GM19324 (cell line): ENCODE measurements at regions not wholly inside any gene's neighbourhood (a gene's known extent, or its start where the extent isn't known, plus 50 kb on each side); places are given as distances from the start of the nearest gene placed in this dataset.

ENCODE experiments used
- ATAC-seq: cut with Tn5 transposase; IDR thresholded peaks from one replicate; pipeline ENCODE4 v1.9.1; 2021; ENCODE audit warnings: mild to moderate bottlenecking, moderate library complexity; ENCODE audit not compliant: unreplicated experiment, low FRiP score

DNA sequence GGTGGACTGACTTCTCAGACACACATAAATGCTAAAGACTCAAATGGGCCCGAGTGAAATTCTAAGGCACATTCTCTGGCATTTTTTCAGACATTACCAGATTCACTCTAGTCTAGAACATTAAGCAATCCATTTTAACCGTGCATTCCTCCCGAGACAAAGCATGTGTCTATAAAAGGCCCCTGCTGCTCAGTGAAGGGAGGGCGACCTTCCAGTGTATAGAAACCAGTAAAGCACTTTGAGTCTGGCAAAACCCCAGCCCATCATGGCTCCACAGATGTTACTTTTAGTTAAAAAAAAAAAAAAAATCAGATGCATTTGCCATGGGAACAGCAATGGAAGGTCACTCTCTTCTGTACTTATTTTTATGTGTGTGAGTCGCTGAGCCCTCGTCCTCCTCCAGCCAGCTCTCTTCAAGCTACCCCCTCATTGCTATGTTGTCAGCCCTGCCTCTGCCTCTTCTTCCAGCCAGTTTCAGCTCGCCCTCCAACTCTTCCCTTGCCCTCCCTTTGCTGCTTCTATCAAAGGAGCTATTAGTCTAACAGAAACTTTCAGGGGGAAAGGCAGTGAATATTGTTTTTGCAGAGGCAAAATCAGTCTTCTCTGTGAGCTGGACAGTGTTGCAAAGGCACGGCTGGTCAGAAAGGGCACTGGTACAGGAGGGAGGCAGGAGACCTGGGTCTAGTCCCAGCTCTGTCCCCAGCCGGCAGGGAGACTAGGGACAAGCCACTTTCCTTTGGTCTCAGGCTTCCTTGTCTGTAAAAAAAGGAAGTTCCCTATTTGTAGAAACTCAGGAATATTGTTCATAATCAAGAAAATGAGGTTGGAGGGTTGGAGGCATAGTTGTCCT is 644.2 kb downstream of the ZNF674 start:
- no peak for ATAC-seq

DNA sequence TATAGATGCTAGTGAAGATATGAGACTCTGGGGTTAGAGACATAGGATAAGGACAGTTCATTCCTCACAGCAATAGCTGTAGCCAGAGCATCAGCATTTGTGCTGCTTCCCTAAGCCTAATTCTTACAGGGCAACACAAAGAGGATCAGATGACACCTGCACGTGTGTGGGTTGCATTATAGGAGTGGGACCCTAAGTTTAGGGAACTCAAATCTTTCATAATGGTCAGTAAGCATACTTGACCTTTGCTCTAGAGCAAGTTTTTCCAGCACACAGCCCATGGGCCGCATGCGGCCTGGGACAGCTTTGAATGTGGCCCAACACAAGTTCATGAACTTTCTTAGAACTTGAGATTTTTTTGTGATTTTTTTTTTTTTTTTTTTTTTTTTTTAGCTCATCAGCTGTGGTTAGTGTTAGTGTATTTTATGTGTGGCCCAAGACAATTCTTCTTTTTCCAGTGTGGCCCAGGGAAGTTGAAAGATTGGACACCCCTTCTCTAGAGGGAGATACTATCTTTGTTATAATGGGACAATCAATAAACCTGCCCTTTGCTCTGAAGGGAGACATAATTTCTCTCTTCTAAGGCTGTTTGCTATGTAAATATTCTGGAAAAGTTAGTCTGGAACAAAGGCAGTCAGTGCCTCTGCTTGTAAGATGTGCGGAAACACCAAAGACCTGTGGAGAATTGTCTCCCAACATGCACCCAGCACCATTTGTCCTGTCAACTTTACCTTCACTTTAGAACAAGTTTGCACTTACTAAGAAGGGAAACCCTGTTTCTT is 650.2 kb downstream of the ZNF674 start:
- no peak for ATAC-seq

DNA sequence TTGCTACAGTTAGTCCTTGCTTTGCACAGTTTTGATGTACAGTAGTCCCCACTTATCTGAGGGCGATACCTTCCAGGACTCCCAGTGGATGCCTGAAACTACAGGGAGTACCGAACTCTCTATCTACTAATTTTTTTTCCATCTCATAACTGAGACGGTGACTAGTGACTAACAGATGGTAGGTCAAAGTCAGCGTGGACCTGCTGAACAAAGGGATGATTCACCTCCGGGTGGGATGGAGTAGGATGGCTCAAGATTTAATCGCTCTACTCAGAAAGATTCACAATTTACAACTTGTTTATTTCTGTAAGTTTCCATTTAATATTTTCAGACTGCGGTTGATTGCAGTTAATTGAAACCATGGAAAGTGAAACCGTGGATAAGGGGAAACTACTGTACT is 655.8 kb downstream of the ZNF674 start:
- ATAC-seq = no peak

DNA sequence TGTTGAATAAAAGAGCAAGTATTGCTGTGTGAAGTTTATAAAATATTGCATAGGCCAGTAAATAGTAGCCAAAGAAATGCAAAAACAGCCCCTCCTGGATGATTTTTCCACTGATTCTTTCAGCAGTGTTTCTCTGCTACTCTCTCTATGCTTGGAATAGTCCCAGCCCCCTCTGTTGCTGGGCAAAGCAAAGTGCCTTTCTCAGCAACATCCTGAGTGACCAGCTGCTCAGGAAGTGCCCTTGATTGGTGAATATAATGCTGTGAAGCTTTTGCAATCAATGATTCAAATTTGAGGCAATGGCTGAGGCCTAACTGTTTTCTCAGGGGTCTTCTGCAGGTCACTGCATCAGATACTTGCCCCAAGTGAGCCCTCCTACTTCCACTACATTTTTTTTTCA is 656.7 kb downstream of the ZNF674 start:
- no peak for ATAC-seq

DNA sequence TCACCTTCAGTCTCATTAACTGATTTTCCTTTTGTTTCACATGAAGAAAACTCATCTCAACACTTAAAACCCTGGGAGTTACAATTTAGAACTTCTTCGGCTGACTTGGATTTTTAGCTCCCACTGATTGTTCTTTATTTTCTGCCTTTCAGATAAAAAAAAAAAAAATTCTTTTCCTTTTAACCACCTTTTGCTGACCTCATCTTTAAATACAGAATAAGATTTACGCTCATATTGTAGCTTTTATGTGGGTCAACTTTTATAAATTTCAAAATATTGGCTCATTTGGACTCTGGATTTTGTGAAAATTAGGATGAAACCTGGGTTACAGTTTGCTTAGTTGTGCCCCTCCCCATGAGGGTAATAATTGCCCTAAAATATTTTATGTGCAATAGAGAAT is 659.3 kb downstream of the ZNF674 start:
- no peak for ATAC-seq

DNA sequence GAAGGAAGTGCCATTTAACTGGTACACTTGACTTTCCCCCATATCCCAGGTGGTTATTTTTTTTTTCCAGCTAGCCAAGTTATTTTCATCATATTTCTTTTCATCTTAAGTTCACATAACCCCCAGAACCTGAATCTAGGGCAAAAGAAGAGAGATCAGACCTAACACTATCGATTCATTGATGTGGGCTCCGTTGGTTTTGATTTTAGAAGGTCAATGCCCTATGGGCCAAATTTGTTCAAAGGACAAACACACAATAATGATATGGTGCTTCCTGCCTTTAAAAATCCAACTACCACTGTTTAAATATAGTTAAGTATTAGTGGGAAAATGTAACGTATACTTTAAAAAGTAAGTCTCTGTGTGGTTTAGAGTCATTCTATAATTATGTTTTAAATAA is 665.7 kb downstream of the ZNF674 start:
- no peak for ATAC-seq

DNA sequence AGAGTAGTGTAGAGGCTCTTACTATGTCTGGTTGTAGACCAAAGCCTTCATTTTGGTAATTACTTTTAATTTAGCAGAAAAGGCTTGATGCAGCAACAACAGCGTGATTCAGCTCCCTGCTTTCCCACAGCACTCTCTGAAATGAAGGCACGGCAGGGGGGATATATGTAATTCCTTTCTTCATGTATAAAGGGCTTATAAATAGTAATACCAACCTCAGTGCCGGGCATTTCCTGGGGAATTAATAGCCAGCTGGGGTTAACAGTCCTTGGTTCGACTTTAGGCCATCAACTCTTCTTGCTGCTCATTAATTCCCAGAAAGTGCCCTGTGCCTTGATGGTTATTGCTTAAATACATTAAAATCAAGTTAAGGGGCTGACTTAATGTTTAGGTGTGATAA is 669.0 kb downstream of the ZNF674 start:
- ATAC-seq = no peak

DNA sequence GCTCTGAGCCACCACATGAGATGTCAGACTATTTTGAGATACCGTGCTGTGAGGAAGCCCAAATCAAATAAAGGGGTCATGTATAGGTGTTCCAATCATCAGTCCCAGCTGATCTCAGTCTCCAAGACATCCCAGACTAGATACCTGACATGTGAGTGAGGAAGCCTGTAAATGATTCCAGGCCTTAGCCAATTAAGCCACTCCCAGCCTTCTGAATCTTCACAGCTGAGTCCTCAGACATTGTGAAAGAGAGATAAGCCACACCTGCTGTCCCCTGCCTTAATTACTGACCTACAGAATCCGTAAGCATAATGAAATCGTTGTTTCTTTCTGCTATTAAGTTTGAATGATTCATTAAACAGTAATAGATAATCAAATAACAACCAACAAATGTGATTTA is 671.4 kb downstream of the ZNF674 start:
- no peak for ATAC-seq

DNA sequence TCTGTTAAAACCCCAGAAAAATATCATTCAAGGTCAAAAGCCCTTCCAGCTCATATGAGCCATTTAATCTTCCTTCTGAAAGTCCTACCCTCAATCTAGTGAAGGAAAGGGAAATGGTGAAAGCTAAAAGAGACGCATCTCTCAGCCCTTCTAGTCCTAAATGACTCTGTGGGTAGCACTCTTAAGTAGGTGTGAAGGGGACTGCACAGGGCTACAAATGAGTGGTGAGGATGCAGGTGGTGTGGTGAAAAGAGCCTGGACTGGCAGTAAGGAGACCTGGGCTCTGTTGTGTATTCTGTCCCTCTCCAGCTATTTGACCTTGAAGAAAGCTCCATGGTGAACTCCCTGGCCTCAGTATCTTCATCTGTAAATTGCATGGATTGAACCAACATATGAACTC is 671.8 kb upstream of the DIPK2B start:
- ATAC-seq = no peak

DNA sequence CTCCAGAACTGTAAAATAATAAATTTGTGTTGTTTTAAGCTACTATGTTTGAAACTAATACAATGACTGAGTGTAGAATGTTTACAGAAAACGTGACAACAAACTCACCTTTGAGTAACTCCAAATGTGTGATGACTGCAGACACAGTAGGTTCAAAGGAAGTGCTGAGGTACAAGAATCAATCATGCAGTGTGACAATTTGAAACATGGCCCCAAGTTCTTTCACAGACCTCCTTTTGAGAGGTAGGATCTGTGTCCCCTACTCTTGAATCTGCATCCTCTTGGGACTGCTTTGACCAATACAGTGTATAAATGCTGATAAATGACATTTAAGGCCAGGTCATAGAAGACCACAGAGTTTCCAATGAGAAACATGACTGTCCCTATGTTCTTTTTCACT is 667.7 kb upstream of the DIPK2B start:
- ATAC-seq = no peak

DNA sequence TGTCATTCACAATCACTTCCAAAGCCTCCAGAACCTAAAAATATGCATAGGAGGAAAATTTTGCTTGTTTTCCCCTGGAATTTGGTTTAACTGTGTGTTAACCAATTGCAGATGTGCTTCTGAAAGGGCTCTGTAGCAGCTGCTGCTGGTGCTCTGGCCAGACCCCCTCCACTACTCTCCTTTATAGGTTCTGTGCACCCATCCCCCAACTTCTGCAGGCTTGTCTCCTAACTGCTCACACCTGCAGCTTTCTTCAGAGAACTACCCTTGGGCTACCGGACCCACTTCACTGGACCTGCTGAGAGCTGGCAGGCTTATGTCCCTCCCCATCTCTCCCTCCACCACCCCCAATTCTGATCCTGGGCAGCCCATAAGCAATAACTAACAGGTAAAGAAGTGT is 662.1 kb upstream of the DIPK2B start:
- no peak for ATAC-seq

DNA sequence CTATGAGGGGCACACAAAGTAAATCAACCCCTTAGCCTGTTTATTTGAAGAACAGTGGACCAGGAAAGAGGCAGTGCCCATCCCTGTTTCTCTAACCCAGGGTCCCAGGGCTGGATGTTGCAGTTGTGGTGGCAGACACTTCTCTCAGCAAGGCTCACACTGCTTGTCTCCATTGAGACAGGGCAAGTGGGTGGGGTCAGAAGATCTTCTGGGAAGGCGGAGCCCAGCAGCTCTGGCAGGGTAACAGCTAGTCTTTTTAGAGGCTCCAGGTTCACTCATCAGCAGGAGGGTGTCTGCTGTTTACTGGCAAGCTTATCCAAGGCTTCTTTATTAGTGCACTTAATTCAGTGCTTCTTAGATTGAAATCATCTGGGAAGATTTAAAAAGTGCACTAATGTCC is 659.8 kb upstream of the DIPK2B start:
- ATAC-seq = no peak

DNA sequence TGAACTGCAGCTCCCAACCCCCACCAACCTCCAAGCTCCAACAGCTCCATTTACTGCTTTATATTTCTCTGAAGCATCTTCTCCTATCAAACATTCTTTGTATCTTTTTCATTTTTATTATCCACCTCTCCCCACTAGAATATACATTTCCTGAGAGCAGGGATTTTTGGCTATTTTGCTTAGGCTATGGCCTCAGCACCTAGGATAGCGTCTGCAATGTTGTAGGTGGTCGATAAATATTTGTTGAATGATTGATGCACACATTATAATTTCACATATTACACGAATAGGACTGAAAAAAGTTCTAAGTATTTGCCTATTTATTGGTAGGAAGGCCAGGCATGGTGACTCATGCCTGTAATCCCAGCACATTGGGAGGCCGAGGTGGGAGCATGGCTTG is 658.7 kb upstream of the DIPK2B start:
- ATAC-seq = no peak

DNA sequence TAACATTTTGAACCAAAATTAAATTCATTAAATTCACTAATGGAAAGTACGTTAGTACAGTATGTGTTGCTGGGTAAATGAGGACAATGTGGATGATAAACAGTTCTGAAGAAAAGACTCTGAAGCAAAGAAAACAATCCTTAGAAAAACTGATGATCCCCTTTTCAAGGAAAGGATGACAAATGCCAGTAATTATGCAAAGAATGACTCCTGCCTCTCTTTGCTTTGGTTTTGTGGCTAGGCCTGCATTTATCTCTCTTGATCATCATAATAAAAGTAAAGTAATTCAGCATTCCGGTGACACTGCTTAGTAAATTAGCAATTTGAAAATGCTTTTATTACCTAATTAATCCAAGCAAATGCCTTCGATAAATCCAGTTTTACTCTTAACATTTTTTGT is 652.2 kb upstream of the DIPK2B start:
- no peak for ATAC-seq

DNA sequence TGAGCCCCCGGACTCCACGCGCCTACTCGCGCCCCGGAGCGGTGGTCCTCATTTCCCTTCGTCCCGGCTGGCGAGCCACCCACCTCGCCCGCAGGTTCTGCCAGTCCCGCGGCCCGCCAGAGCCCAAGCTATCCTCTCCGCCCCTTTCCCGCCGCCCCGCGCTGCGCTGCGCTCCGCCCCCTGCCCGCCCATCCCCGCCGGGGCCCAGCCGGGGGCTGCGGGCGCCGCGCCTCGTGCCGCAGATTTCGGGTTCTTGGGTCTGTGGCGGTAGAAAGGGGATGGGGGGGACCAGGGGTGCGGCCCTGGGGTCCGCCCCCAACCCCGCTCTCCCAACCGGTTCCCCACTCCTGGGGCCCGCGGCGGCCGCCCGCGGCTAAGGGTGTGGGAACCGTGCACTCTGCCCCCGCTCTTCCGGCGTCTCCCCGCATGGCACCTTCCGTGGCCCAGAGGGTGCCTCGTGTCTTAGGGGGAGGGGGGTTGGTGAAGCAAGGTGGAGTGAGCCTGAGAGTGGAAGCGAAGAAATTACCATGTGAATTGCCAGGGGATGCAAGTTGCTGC is 650.8 kb upstream of the DIPK2B start:
- ATAC-seq = no peak

DNA sequence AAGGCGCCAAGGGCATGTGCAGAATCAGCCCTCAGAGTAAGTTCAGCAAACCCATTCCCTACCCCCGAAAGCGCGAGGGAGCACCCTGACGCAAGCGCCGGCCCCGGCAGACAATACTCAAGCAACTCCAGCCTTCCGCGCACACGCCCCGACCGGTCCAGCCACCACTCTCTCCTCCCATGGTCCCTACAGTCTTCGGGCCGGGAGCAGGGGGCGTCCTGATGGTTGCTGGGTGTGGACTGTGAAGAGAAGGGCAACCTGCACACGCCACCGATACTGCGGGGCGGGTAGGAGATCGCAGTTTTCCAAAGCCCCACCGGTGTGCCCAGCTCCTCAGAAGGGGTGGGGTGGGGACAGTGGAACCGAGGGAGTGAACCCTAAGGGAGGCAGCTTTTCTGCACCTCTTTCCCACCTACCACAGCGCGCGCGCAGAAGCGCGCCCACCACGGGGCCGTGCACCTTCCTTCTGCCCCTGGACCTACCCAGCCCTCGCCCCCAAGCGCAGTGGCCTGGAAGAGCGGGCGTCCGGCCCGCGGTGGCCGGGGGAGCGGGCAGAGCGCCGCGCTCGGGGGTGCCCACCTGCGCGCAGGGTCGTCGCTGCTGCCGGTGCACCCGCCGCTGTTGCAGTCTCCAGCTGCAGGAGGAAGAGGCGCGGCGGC is 650.2 kb upstream of the DIPK2B start:
- no peak for ATAC-seq

DNA sequence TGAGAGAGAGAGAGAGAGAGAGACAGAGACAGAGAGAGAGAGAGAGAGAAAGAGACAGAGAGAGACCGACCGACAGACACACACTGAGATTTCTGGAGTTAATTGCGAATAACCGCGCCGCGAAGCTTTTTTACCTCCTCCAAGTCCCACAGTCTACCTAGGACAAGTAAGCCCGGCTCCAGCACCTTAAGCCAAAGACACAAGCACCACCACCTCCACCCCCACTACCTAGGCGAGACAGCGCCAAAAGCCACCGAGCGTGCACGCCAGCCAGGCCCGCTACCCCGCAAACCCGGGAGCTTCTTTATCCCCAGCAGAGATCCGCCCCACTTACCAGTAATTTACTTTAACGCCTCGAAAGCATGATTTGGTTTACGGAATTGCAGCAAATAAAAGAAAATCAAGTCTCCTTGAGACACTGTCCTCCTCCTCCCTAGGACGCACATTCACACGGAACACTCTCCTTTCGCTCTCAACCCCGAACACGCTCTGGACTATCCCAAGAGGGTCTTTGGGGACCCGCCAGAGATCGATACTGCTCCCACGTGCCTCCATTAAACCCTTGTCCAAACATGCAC is 649.6 kb upstream of the DIPK2B start:
- no peak for ATAC-seq

DNA sequence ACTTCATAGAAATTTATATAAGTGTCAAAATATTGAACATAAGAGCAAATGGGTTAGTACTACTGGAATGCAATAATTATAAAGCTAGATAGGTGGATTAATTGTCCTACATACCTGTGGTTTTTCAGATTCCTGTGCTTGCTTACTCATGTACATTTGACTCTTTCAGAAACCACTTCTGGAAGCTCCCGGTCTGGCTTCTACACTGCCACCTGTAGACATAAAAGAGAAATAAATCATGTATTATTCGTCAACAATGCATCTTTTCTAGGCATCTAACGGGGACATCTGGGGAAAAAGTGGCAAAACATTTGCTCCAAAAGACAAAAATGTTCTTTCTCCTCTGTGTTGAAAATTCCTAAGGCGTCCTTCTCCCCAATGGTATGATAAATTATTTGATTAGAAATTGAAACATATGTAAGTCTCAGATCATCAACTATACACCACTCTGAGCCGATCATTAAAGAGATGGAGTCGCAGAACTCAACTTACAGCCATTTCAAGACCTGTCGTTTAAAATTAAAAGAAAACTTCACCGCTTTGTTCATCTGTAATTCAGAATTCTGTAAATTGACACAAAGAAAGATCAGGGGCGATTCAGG is 648.7 kb upstream of the DIPK2B start:
- no peak for ATAC-seq

DNA sequence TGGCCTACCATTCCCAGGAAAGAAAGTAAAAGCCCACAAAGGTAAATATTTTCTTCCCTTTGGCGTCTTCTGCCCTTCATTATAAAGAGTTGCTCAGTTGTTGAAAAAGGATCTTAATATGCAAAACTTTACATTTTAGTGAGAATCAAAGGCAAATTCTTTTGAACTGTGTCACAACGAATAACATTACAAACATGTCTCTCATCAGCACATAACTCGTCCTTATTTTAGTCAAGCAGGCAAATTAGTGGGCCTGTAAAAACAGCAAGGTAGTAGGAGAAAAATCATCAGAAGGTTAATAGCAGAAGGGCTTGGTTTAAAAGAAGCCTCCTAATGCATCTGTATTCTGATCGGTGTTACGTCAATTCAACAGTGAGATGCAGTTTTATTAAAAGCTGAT is 647.3 kb upstream of the DIPK2B start:
- ATAC-seq = no peak

DNA sequence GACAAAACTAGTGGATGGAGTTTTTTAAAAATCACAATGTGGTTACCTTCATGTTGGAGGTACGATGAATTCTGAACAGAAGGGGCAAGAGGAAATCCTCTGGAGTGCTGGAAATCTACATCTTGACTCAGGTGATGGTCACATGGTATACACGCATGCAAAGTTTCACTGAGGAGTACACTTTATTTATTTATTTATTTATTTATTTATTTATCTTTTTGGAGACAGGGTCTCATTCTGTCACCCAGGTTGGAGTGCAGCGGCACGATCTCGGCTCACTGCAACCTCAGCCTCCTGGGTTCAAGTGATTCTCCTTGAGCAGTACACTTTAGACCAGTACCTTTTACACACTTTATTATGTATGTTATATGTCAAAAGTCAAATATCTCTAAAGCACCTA is 645.7 kb upstream of the DIPK2B start:
- ATAC-seq = no peak
